DND-41 (cell line): ENCODE measurements at regions not wholly inside any gene's neighbourhood (a gene's known extent, or its start where the extent isn't known, plus 50 kb on each side); places are given as distances from the start of the nearest gene placed in this dataset.

Experiments
- ATAC-seq: fragments of 200-7000 bp; cut with Tn5 transposase; 3 replicates; pipeline ENCODE4 v1.9.1; 2021; ENCODE audit warnings: low read depth; ENCODE audit not compliant: insufficient read depth
- DNase-seq: peaks from one replicate; pipeline ENCODE4 v3.0.0-alpha.2; 2020
- H2AFZ ChIP-seq: 2 replicates; pipeline ENCODE4 v1.6.0; 2012; ENCODE audit warnings: low read depth, low read length
- H3K27ac ChIP-seq: 2 replicates; pipeline ENCODE4 v1.5.1; 2012; ENCODE audit warnings: low read length, inconsistent platforms
- H3K27me3 ChIP-seq: fragments of 200-600 bp; sonication (generic); 2 replicates; pipeline ENCODE4 v1.6.0; 2012; ENCODE audit warnings: low read length, mild to moderate bottlenecking, inconsistent platforms; ENCODE audit not compliant: insufficient read depth, poor library complexity
- H3K36me3 ChIP-seq: 2 replicates; pipeline ENCODE4 v1.5.1; 2012; ENCODE audit warnings: low read length, inconsistent platforms; ENCODE audit not compliant: insufficient read depth
- H3K4me1 ChIP-seq: 2 replicates; pipeline ENCODE4 v1.5.1; 2012; ENCODE audit warnings: mild to moderate bottlenecking, low read length; ENCODE audit not compliant: insufficient read depth
- H3K4me2 ChIP-seq: 2 replicates; pipeline ENCODE4 v1.6.0; 2012; ENCODE audit warnings: mild to moderate bottlenecking, moderate library complexity, low read length, inconsistent platforms; ENCODE audit not compliant: insufficient read depth
- H3K4me3 ChIP-seq, 2 experiments: fragments of 200-600 bp in 1 of 2; shearing (Covaris generic) in 1 of 2; 2 replicates each; pipeline ENCODE4 v1.5.1; 2012 to 2016; ENCODE audit warnings: inconsistent platforms in 2 of 2, low read length in 2 of 2, mild to moderate bottlenecking in 2 of 2, low read depth in 1 of 2, moderate library complexity in 1 of 2
- H3K79me2 ChIP-seq: 2 replicates; pipeline ENCODE4 v1.6.0; 2012; ENCODE audit warnings: low read length, inconsistent platforms; ENCODE audit not compliant: insufficient read depth
- H3K9ac ChIP-seq: 2 replicates; pipeline ENCODE4 v1.6.0; 2012; ENCODE audit warnings: low read depth, mild to moderate bottlenecking, inconsistent platforms, low read length, moderate library complexity
- H3K9me3 ChIP-seq: 2 replicates; pipeline ENCODE4 v1.5.1; 2012; ENCODE audit warnings: low read length, moderate library complexity, mild to moderate bottlenecking, inconsistent platforms; ENCODE audit not compliant: insufficient read depth, severe bottlenecking
- H4K20me1 ChIP-seq: 2 replicates; pipeline ENCODE4 v1.6.0; 2012; ENCODE audit warnings: low read length; ENCODE audit not compliant: insufficient read depth
- EZH2 ChIP-seq: IDR thresholded peaks from 3 replicates; pipeline ENCODE4 v1.6.1; 2012; ENCODE audit warnings: borderline replicate concordance, low read depth, mild to moderate bottlenecking, moderate library complexity, low read length, inconsistent platforms; ENCODE audit not compliant: severe bottlenecking
- TF ChIP-seq, protein P1 (sequence below): IDR thresholded peaks from 2 replicates; pipeline ENCODE4 v1.5.1; 2012; ENCODE audit warnings: borderline replicate concordance, low read length, moderate library complexity, mild to moderate bottlenecking; ENCODE audit not compliant: poor library complexity, severe bottlenecking; ENCODE audit errors: extremely low read depth

DNA sequence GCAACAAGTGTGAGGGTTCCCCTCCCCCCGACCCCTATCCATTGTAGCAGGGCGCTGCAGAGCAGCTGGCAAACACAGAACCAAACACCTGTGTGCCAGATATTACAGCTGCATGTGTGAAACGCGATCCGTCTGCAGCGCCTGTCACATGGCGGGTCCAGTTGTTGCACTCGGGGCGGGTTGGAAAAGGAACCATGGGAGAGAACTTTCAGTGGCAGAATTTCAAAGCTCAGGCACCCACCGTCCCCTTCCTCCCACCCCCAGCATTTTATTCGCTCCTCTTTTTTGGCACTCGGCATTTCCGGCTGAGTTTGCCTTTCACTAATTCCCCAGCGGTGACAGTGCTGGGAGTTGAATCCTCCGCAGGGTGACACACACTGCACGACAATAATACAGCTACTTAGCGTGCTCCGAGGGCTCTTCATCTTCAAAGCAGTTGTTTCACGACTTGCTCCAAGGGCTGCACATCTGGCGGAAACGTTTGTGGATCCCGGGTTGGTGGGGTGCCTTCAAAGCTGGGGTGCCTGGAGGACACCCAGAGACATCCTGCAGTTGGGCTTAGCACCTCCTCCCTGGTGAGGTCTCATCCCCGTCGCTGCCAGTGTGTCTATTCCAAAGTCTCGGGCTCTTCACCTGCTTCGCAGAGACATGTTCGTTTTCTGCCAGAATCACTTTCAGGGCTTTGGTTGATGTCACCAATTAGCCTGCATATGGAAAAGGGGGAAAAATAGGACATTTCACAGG lies 180.7 kb downstream of the ZBTB18 start:
- Histone ChIP-seq H4K20me1 (no peaks in the 10 kb centered on the region), H2AFZ (peak overlapping the region; percentile 75), H3K9me3 (no peaks in the 10 kb centered on the region), H3K27me3 (no peaks in the 10 kb centered on the region), H3K4me3 (peak overlapping the region in 1 of 2 experiments; percentile 57; a peak in 3 of 4 replicates), H3K4me2 (peak overlapping the region; percentile 76), H3K36me3 (no peaks in the 10 kb centered on the region), H3K4me1 (peaks cover 37% of the 10 kb centered on the region), H3K27ac (peak overlapping the region; percentile 81), H3K79me2 (no peaks in the 10 kb centered on the region), H3K9ac (peak overlapping the region; percentile 58)
- DNase-seq, result peak; percentile 75
- peak; percentile 86 for ATAC-seq
- TF ChIP-seq, protein P1, sequence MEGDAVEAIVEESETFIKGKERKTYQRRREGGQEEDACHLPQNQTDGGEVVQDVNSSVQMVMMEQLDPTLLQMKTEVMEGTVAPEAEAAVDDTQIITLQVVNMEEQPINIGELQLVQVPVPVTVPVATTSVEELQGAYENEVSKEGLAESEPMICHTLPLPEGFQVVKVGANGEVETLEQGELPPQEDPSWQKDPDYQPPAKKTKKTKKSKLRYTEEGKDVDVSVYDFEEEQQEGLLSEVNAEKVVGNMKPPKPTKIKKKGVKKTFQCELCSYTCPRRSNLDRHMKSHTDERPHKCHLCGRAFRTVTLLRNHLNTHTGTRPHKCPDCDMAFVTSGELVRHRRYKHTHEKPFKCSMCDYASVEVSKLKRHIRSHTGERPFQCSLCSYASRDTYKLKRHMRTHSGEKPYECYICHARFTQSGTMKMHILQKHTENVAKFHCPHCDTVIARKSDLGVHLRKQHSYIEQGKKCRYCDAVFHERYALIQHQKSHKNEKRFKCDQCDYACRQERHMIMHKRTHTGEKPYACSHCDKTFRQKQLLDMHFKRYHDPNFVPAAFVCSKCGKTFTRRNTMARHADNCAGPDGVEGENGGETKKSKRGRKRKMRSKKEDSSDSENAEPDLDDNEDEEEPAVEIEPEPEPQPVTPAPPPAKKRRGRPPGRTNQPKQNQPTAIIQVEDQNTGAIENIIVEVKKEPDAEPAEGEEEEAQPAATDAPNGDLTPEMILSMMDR, result peak; percentile 16
- TF ChIP-seq EZH2, result no peak

DNA sequence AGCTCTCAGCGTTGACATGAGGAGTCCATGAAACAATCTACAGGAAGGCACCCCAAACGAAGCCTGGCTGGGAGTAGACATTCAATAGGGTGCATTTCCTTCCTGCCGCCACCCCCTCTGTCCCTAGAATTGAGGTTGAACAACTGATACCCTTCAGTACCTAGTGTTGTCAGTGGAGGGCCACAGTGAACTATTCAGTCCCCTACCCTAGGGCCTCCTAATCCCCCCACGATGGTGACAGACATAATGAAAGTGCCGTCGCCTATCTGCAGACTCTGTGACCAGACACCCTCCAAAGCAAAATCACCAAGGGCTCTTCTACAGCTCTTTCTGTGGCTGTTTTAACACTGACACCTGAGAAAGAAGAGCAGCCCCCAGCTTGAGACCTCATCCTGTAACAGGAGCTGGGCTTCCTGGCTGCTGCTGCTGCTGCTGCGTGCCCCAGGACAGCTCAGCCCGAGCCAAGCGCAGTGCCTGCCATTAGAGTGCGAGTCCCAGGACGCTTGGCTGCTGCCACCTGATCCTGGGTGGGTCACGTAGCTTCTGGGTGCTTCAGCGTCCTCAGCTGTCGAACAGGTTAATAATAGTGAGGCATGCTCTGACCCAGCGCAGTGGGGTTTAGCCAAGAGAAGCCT lies 183.0 kb downstream of the ZBTB18 start:
- H3K4me3 ChIP-seq, result no peak overlapping the region
- H2AFZ ChIP-seq, result no peak overlapping the region
- no peaks in the 10 kb centered on the region for H3K79me2 ChIP-seq
- no peaks in the 10 kb centered on the region for H3K9me3 ChIP-seq
- H4K20me1 ChIP-seq, result no peaks in the 10 kb centered on the region
- no peaks in the 10 kb centered on the region for H3K27me3 ChIP-seq
- H3K4me2 ChIP-seq, result no peak overlapping the region
- peaks cover 47% of the 10 kb centered on the region for H3K4me1 ChIP-seq
- no peak overlapping the region for H3K27ac ChIP-seq
- DNase-seq, result peak; percentile 14
- TF ChIP-seq, protein P1, result peak; percentile 24
- no peak for TF ChIP-seq EZH2
- no peak overlapping the region for H3K9ac ChIP-seq
- no peaks in the 10 kb centered on the region for H3K36me3 ChIP-seq
- no peak for ATAC-seq

DNA sequence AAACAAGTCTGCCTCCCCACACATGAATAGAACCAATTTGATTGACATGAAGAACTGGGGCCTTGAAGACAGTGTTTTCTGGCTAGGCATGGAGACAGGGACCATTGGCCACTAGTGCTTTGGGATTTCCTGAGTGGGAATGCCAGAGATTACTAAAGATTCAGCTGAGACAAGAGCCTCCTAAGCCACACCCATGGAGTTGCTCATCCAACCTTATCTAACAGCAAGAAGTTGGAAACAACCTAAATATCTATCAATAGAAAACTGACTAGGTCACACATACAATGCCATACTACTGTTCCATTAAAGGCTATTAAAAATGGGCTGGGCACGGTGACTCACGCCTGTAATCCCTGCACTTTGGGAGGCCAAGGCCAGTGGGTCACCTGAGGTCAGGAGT lies 184.1 kb downstream of the ZBTB18 start:
- H3K79me2 ChIP-seq, result no peaks in the 10 kb centered on the region
- DNase-seq (no peak), ATAC-seq (no peak)
- no peaks in the 10 kb centered on the region for H4K20me1 ChIP-seq
- no peak overlapping the region for H2AFZ ChIP-seq
- no peak for TF ChIP-seq EZH2
- TF ChIP-seq, protein P1, result no peak
- H3K27me3 ChIP-seq, result no peaks in the 10 kb centered on the region
- H3K4me3 ChIP-seq, result no peak overlapping the region
- peaks cover 51% of the 10 kb centered on the region for H3K4me1 ChIP-seq
- H3K27ac ChIP-seq, result no peak overlapping the region
- H3K36me3 ChIP-seq, result no peaks in the 10 kb centered on the region
- H3K9ac ChIP-seq, result no peak overlapping the region
- no peak overlapping the region for H3K4me2 ChIP-seq
- no peaks in the 10 kb centered on the region for H3K9me3 ChIP-seq
